GM21360 (cell line): ENCODE measurements at regions not wholly inside any gene's neighbourhood (a gene's known extent, or its start where the extent isn't known, plus 50 kb on each side); places are given as distances from the start of the nearest gene placed in this dataset.

ENCODE experiments used
- ATAC-seq: cut with Tn5 transposase; IDR thresholded peaks from one replicate; pipeline ENCODE4 v1.9.1; 2021; ENCODE audit warnings: mild to moderate bottlenecking, moderate library complexity; ENCODE audit not compliant: unreplicated experiment

DNA sequence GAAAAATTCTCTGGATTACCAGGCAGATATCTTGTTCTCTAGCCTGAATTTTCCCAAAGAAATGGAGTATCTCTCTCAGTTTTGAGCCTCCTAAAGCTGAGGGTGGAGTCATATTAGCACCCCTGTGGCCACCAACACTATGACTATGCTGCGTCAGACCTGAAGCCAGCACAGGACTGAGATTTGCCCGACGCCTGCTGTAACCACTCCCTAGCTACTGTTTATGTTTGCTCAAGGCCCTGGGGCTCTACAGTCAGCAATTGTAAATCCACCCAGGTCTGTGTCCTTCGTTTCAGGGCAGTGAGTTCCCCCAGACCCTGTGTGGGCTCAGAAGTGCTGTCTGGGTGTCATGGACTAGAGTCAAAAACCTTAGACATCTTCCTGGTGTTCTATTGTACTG is 61.4 kb downstream of the ZXDA start:
- ATAC-seq, result no peak

DNA sequence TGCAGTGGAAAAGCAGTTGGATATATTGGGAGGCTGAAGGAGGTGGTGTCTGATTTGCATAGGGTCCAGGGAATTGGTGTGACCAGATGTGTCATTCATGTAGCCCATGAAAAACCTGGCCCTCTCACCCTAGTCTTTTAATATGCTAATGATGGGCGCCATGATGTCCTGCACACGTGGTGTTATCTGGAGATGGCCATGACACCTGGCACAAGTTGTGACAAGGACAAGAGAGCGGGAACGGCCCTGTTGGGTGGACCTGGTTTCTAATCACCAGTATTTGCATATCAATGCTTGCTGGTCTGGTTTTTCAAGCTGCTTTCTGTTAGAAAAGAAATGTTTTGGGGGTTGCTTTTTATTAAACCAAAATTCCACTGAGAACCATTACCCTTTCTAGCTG is 87.4 kb downstream of the ZXDA start:
- no peak for ATAC-seq

DNA sequence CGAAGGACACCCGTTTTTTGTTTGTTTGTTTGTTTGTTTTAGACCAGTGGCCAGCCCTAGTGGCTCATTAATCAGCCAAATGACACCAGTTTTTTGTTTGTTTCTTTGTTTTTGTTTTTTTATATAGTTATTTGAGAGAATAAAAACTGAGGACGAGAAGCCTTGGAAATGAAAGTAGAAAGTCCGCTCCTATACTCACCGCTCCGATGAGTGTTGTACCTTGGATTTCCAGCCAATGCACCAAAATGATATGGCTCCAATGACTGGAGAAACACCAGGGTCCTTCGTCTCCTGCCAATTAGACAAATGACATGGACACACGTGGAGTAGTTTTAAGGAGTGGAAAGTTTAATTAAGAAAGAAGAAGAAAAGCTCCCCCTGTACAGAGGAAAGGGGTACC is 87.9 kb downstream of the ZXDA start:
- no peak for ATAC-seq

DNA sequence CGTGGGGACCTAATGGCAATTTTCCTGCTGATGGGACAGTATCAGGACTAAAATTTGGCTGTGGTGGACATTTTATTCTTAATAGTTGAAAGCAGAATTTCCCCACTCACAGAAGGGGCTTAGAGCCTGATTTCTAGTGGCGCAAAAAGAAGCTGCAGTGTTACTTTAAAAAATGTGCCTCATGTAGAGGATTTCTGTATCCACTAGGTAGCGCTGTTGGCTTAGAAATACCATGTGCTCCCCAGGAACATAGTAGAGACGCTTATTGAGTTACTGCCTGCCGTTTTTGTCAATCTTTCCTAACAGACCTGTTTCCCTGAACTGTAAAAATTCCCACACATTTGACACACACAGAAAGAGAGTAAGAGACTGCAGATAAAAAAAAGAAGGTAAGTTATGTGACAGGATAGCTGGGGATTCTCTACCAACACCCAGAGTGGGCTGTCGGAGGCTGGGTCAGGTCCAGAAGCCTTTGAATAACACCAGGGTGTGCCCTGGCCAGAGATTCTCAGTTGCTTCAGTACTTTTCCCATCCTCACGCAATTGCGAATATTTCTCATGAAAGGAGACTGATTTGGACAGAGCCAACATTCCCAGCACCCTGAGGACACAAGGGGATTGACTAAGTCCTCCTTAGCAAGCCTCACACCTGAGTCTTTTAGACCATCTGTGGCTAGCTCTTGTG is 88.4 kb downstream of the ZXDA start:
- peak; percentile 86 for ATAC-seq

DNA sequence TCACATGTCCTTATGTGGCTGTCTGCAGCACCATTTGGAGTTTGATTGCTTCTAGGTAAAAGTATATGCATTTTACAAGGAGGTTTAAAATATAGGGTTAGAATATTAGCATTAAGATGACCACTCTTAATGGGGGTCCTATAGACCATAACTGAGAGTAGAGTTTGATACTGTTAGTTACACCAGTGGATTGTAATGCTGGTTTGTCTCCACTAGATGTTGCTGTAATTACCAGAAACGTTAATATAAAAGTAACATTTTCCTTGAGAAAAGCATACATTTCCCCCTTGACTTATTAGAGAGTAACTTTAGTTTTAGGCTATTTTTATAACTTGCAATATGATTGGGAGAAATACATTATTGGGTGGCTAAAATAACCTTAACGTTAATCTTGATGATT is 93.0 kb downstream of the ZXDA start:
- ATAC-seq, result no peak

DNA sequence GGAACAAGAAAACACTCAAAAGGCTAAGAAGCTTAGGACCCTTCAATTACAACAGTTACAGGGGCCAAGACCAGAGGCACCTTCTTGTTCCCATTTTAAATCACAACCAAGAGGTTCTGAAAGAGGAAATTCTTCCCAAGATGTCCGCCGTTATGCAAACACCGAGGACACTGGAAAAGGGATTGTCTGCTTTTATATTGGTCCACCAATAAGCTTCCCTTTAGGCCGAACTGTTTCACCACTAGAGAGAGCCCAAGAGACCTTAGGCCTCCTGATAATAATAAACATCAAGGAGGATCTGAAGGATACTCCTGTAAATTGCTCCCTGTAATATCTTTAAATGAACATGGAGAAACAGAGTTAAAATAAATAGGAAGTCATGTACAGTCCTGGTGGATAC is 92.6 kb upstream of the NLRP2B start:
- no peak for ATAC-seq

DNA sequence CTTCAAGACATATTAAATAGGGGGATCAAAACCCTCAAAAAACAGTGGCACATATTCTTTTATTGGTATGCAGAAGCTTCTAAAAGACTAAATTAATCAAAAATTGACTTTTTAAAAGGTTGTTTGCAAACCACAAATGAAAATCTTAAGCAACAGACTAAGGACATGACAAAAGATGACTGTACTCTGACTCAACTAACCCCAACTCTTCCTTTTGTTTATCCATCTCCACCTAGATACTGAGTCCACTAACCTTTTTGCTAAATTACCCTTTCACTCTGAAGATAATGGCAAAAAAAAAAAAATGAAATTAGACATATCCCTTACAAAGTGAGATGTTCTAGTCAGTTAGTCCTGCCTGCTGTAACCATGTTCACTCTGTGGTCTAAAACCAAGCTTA is 91.6 kb upstream of the NLRP2B start:
- no peak for ATAC-seq

DNA sequence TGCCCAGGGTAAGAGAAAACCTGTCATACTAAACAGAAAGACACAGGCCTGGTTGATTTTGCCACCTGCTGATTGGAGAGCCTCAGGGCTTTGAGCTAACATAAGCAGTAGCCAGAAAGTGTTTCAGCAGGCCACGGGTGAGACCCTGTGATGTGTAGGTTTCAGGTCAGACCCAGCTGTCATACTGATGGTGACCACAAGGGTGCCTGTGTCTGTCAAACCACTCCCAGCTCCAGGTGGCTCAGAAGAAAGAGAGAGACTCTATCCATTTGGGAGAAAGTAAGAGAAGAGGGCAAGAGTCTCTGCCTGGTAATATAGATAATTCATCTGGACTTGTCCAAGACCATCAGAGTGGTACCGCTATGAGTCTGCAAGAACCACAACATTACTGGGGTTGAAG is 72.8 kb upstream of the NLRP2B start:
- ATAC-seq, result no peak

DNA sequence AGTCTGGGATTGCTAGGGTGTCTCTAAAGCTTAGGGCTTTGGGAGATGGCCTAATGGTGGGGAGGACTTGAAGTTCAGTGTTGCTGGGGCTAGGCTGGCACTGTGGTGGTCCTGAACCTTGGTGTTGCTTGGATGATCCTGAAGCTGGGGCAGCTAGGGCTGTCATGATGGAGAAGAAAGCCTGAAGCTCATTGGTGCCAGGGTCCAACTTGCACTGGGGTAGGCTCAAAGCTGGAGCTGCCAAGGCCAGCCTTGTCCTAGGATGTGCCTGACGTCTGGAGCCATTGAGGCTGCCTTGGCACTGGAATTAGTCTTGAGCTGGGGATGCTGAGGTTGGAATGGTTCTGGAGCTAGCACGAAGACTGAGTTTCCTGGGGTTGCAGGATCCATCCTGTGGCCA is 61.0 kb upstream of the NLRP2B start:
- ATAC-seq, result no peak

DNA sequence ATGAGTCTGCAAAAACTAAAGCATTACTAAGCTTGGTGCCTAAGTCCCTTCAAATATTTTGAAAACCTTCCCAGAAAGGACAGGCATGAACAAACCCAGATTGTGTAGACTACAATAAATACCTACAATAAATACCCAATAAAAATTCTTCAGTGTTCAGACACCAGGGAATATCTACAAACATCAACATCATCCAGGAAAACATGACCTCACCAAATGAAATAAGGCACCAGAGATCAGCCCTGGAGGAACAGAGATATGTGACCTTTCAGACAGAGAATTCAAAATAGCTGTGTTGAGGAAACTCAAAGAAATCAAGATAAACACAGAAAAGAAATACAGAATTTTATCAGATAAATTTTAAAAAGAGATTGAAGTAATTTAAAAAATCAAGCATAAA is 57.8 kb upstream of the NLRP2B start:
- ATAC-seq, result no peak
